ENCODE measurements at regions not wholly inside any gene's neighbourhood (a gene's known extent, or its start where the extent isn't known, plus 50 kb on each side); places are given as distances from the start of the nearest gene placed in this dataset.

GRCh38 chr4:41446391-41446790 is 91.6 kb upstream of the LIMCH1 start:
- TF ChIP-seq CSRNP3 (CRISPR knock-in tag; IDR thresholded peaks at IDR 0.05) (no peak), TSHZ2 (CRISPR knock-in tag; IDR thresholded peaks at IDR 0.05) (no peak), TOX (CRISPR knock-in tag; IDR thresholded peaks at IDR 0.05; ENCODE audit: borderline replicate concordance) (no peak), CSDC2 (CRISPR knock-in tag; IDR thresholded peaks at IDR 0.05) (no peak), PPARA (CRISPR knock-in tag; IDR thresholded peaks at IDR 0.05; ENCODE audit: borderline replicate concordance) (no peak), ZC3H10 (CRISPR knock-in tag; IDR thresholded peaks at IDR 0.05) (no peak), ZFP3 (CRISPR knock-in tag; IDR thresholded peaks at IDR 0.05) (no peak), POU6F1 (CRISPR knock-in tag; IDR thresholded peaks at IDR 0.05; ENCODE audit: borderline replicate concordance, low read depth) (no peak), RARB (CRISPR knock-in tag; IDR thresholded peaks at IDR 0.05) (no peak), ZNF8 (CRISPR knock-in tag; IDR thresholded peaks at IDR 0.05) (no peak), ARNTL (CRISPR knock-in tag; IDR thresholded peaks at IDR 0.05; ENCODE audit: borderline replicate concordance, low read depth) (no peak), GLIS3 (CRISPR knock-in tag; IDR thresholded peaks at IDR 0.05) (no peak)
- no peak for ATAC-seq

GRCh38 chr4:41446981-41447725 is 90.8 kb upstream of the LIMCH1 start:
- TF ChIP-seq ISL1 (CRISPR knock-in tag; IDR thresholded peaks at IDR 0.05) (peak; percentile 34; the same call in 1 of the 2 replicates), ZNF70 (CRISPR knock-in tag; IDR thresholded peaks at IDR 0.05) (no peak)

GRCh38 chr4:41448934-41449333 is 89.0 kb upstream of the LIMCH1 start:
- TF ChIP-seq ISL1 (CRISPR knock-in tag; IDR thresholded peaks at IDR 0.05), result peak; percentile 56
- no peak for TF ChIP-seq CSRNP3 (CRISPR knock-in tag; IDR thresholded peaks at IDR 0.05)
- no peak for ATAC-seq

More at GRCh38 chr4:41446981-41447725, 90.8 kb upstream of the LIMCH1 start:
- no peak for ATAC-seq

GRCh38 chr4:41451961-41452360 is 86.0 kb upstream of the LIMCH1 start:
- no peak for TF ChIP-seq ISL1 (CRISPR knock-in tag; IDR thresholded peaks at IDR 0.05)
- no peak for TF ChIP-seq TOX (CRISPR knock-in tag; IDR thresholded peaks at IDR 0.05; ENCODE audit: borderline replicate concordance)
- no peak for TF ChIP-seq PATZ1 (CRISPR knock-in tag; IDR thresholded peaks at IDR 0.05; ENCODE audit: borderline replicate concordance)
- TF ChIP-seq ZNF565 (CRISPR knock-in tag; conservative IDR thresholded peaks at IDR 0.05; ENCODE audit: low read depth), result no peak
- no peak for TF ChIP-seq OSR1 (CRISPR knock-in tag; IDR thresholded peaks at IDR 0.05)
- TF ChIP-seq GLIS3 (CRISPR knock-in tag; IDR thresholded peaks at IDR 0.05), result no peak
- no peak for TF ChIP-seq POU6F1 (CRISPR knock-in tag; IDR thresholded peaks at IDR 0.05; ENCODE audit: borderline replicate concordance, low read depth)
- no peak for TF ChIP-seq RARB (CRISPR knock-in tag; IDR thresholded peaks at IDR 0.05)
- TF ChIP-seq SNAI2 (CRISPR knock-in tag; IDR thresholded peaks at IDR 0.05), result no peak
- no peak for ATAC-seq
